ENCODE measurements at regions not wholly inside any gene's neighbourhood (a gene's known extent, or its start where the extent isn't known, plus 50 kb on each side); places are given as distances from the start of the nearest gene placed in this dataset.

- no peaks in the 10 kb centered on the region for H3K27me3 ChIP-seq (ENCODE audit: control insufficient read depth, insufficient read depth, low read length)
- H3K4me3 ChIP-seq (ENCODE audit: low read depth, low read length), result no peak overlapping the region
- no peak overlapping the region for H2AFZ ChIP-seq
- H3K9me3 ChIP-seq (ENCODE audit: control insufficient read depth, low read length), result no peaks in the 10 kb centered on the region
- no peaks in the 10 kb centered on the region for H3K79me2 ChIP-seq
- no peaks in the 10 kb centered on the region for H3K36me3 ChIP-seq (ENCODE audit: control insufficient read depth, insufficient read depth, low read length)
- no peak for TF ChIP-seq CTCF (IDR thresholded peaks at IDR 0.05)
- H3K27ac ChIP-seq, result no peak overlapping the region
- H3K9ac ChIP-seq, result no peak overlapping the region
- no peak overlapping the region for H3K4me2 ChIP-seq (ENCODE audit: low read length)
- H3K4me1 ChIP-seq, result no peaks in the 10 kb centered on the region
These were observed 240.2 kb downstream of the UACA start for GRCh38 chr15:70523192-70523591.

- no peak overlapping the region for H3K27ac ChIP-seq
- H3K4me3 ChIP-seq (ENCODE audit: low read depth, low read length), result no peak overlapping the region
- no peaks in the 10 kb centered on the region for H3K36me3 ChIP-seq (ENCODE audit: control insufficient read depth, insufficient read depth, low read length)
- TF ChIP-seq CTCF (IDR thresholded peaks at IDR 0.05), result no peak
- no peak overlapping the region for H2AFZ ChIP-seq
- no peaks in the 10 kb centered on the region for H3K4me1 ChIP-seq
- H3K9me3 ChIP-seq (ENCODE audit: control insufficient read depth, low read length), result no peaks in the 10 kb centered on the region
- no peak overlapping the region for H3K4me2 ChIP-seq (ENCODE audit: low read length)
- no peak overlapping the region for H3K9ac ChIP-seq
- H3K79me2 ChIP-seq, result no peaks in the 10 kb centered on the region
- H3K27me3 ChIP-seq (ENCODE audit: control insufficient read depth, insufficient read depth, low read length), result no peaks in the 10 kb centered on the region
These were observed 240.9 kb downstream of the UACA start for GRCh38 chr15:70522323-70522966.

- H3K27ac ChIP-seq, result no peak overlapping the region
- no peaks in the 10 kb centered on the region for H3K79me2 ChIP-seq
- H3K4me2 ChIP-seq (ENCODE audit: low read length), result no peak overlapping the region
- H3K9ac ChIP-seq, result no peak overlapping the region
- H3K27me3 ChIP-seq (ENCODE audit: control insufficient read depth, insufficient read depth, low read length), result no peaks in the 10 kb centered on the region
- no peak overlapping the region for H2AFZ ChIP-seq
- H3K4me3 ChIP-seq (ENCODE audit: low read depth, low read length), result no peak overlapping the region
- TF ChIP-seq CTCF (IDR thresholded peaks at IDR 0.05), result no peak
- H3K4me1 ChIP-seq, result no peaks in the 10 kb centered on the region
- no peaks in the 10 kb centered on the region for H3K36me3 ChIP-seq (ENCODE audit: control insufficient read depth, insufficient read depth, low read length)
- no peaks in the 10 kb centered on the region for H3K9me3 ChIP-seq (ENCODE audit: control insufficient read depth, low read length)
These were observed 241.6 kb downstream of the UACA start for GRCh38 chr15:70521576-70522322.

GRCh38 chr15:70519616-70520015 is 243.7 kb downstream of the UACA start:
- Histone ChIP-seq H3K27ac (no peak overlapping the region), H3K36me3 (ENCODE audit: control insufficient read depth, insufficient read depth, low read length) (no peaks in the 10 kb centered on the region), H3K79me2 (no peaks in the 10 kb centered on the region), H3K4me2 (ENCODE audit: low read length) (no peak overlapping the region), H3K4me1 (no peaks in the 10 kb centered on the region), H3K9me3 (ENCODE audit: control insufficient read depth, low read length) (no peaks in the 10 kb centered on the region), H3K27me3 (ENCODE audit: control insufficient read depth, insufficient read depth, low read length) (no peaks in the 10 kb centered on the region), H2AFZ (no peak overlapping the region), H3K9ac (no peak overlapping the region), H3K4me3 (ENCODE audit: low read depth, low read length) (no peak overlapping the region)
- no peak for TF ChIP-seq CTCF (IDR thresholded peaks at IDR 0.05)

GRCh38 chr15:70519004-70519365 is 244.4 kb downstream of the UACA start:
- Histone ChIP-seq H3K9me3 (ENCODE audit: control insufficient read depth, low read length) (no peaks in the 10 kb centered on the region), H3K27ac (no peak overlapping the region), H2AFZ (no peak overlapping the region), H3K27me3 (ENCODE audit: control insufficient read depth, insufficient read depth, low read length) (no peaks in the 10 kb centered on the region), H3K79me2 (no peaks in the 10 kb centered on the region), H3K4me2 (ENCODE audit: low read length) (no peak overlapping the region), H3K36me3 (ENCODE audit: control insufficient read depth, insufficient read depth, low read length) (no peaks in the 10 kb centered on the region), H3K4me1 (no peaks in the 10 kb centered on the region), H3K9ac (no peak overlapping the region), H3K4me3 (ENCODE audit: low read depth, low read length) (no peak overlapping the region)
- TF ChIP-seq CTCF (IDR thresholded peaks at IDR 0.05), result no peak

All from parathyroid adenoma (tissue), 2 donors.